Progenitor cell of endocrine pancreas (in vitro differentiated cells): ENCODE measurements at regions not wholly inside any gene's neighbourhood (a gene's known extent, or its start where the extent isn't known, plus 50 kb on each side); places are given as distances from the start of the nearest gene placed in this dataset.

ENCODE experiments used
- DNase-seq: peaks from one replicate; pipeline ENCODE4 v3.0.0; 2021; ENCODE audit warnings: low spot score; ENCODE audit not compliant: unreplicated experiment
- H3K27ac Mint-ChIP-seq: 2 replicates; pipeline ENCODE4 v1.8.0; 2021; ENCODE audit warnings: mild to moderate bottlenecking, moderate library complexity, mixed read lengths
- H3K27me3 Mint-ChIP-seq: 2 replicates; pipeline ENCODE4 v1.8.0; 2021; ENCODE audit warnings: mixed read lengths
- H3K36me3 Mint-ChIP-seq: 2 replicates; pipeline ENCODE4 v1.8.0; 2022; ENCODE audit warnings: mixed read lengths; ENCODE audit not compliant: insufficient read depth
- H3K4me1 Mint-ChIP-seq: 2 replicates; pipeline ENCODE4 v1.8.0; 2021; ENCODE audit warnings: low read depth, mixed read lengths
- H3K4me3 Mint-ChIP-seq: 2 replicates; pipeline ENCODE4 v1.8.0; 2021; ENCODE audit warnings: low read depth, mild to moderate bottlenecking, moderate library complexity, mixed read lengths
- H3K9me3 Mint-ChIP-seq: 2 replicates; pipeline ENCODE4 v1.8.0; 2021; ENCODE audit warnings: low read depth, mixed read lengths
- TF ChIP-seq, protein P1 (sequence below): fragments of 200-600 bp; sonication (generic); IDR thresholded peaks from one replicate; pipeline ENCODE4 v1.5.0; 2021; ENCODE audit warnings: antibody characterized with exemption, mild to moderate bottlenecking; ENCODE audit not compliant: unreplicated experiment

DNA sequence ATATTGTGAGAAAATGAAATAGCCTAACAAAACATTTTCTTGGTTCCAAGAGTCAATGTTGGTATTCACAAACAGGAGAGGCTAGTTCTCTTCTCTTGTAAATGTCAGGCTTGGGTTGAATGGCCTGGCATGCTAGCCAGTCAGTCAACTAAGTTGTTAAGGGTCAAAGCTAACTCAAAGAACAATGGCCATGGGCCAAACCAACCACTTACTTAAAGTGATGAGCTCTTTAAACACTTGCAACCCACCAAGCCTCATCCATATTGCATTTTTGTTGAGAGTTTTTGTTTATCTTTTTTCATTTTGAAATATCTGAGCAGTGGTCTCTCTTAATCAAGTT, 394.5 kb downstream of the RAB28 start:
- Mint-ChIP-seq H3K4me3 (no peak overlapping the region), H3K27me3 (no peaks in the 10 kb centered on the region), H3K27ac (no peak overlapping the region), H3K9me3 (no peaks in the 10 kb centered on the region), H3K36me3 (no peaks in the 10 kb centered on the region), H3K4me1 (no peaks in the 10 kb centered on the region)
- TF ChIP-seq, protein P1, sequence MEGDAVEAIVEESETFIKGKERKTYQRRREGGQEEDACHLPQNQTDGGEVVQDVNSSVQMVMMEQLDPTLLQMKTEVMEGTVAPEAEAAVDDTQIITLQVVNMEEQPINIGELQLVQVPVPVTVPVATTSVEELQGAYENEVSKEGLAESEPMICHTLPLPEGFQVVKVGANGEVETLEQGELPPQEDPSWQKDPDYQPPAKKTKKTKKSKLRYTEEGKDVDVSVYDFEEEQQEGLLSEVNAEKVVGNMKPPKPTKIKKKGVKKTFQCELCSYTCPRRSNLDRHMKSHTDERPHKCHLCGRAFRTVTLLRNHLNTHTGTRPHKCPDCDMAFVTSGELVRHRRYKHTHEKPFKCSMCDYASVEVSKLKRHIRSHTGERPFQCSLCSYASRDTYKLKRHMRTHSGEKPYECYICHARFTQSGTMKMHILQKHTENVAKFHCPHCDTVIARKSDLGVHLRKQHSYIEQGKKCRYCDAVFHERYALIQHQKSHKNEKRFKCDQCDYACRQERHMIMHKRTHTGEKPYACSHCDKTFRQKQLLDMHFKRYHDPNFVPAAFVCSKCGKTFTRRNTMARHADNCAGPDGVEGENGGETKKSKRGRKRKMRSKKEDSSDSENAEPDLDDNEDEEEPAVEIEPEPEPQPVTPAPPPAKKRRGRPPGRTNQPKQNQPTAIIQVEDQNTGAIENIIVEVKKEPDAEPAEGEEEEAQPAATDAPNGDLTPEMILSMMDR = no peak
- no peak for DNase-seq

DNA sequence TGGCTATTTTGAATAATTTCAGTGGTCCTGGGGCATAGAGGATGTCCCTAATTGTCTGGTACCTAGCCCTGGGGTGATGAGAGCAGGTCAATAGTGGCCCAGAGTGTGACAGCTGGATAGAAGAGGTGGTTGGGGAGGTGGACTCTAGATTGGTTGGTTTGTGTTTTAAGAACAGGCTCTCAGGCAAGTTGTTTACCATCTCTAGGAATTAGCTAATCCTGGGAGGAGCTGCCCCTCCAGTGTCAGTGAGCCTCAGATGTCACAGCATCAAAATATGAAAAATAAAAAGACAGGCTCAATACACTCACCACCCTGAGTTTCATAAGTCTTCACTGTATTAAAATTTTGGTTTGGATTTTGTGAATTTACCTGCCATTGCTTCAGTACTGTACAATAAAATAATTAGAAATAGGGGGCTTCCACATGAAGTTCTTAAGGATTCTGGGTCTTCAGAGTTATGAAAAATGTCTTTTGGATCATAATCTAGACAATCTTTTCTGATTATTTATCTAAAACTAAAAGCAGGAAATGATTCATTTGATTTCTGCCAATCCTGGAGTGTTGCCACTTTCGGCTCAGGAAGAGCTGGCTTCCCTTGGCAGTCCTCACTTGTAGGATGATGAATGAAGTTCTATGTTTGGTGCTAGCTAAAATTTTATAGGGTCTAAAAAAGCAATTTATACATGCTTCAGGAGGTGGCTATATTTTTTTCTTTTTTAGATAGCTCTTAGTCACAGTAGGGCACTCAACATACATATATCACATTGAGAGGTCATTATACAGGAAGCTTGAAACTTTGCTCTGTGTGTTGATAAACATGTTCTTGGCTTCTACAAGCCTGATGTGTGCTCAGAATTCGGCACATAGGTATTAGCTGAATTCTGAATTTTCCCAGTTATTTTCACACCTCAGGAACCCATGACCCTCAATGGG, 395.1 kb downstream of the RAB28 start:
- no peaks in the 10 kb centered on the region for H3K36me3 Mint-ChIP-seq
- TF ChIP-seq, protein P1 = no peak

DNA sequence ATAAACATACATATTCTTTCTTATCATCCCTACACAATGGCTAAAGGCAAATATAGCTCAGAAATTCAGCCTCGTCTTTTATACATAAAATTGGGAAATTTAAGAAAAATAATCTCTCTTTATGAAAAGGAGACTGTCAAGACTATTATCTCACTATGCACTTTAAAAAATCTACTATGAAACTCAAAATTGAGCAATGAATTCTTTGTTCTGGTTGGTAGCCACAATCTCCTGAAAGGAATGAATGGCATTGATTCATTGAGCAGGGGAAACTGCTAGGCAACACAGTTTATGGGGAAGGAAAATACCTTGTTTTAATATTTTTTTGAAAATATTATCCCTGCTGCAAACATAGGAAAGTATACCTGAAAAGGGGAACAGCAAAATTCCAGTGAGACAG, 397.1 kb downstream of the RAB28 start:
- Mint-ChIP-seq H3K9me3 (peaks cover 12% of the 10 kb centered on the region), H3K36me3 (peaks cover 4% of the 10 kb centered on the region), H3K4me1 (no peaks in the 10 kb centered on the region), H3K27ac (no peak overlapping the region), H3K4me3 (no peak overlapping the region), H3K27me3 (no peaks in the 10 kb centered on the region)
- TF ChIP-seq, protein P1 = no peak
- no peak for DNase-seq

More for the DNA sequence above, 395.1 kb downstream of the RAB28 start:
- Mint-ChIP-seq H3K4me1 (no peaks in the 10 kb centered on the region), H3K27ac (no peak overlapping the region), H3K27me3 (no peaks in the 10 kb centered on the region), H3K9me3 (no peaks in the 10 kb centered on the region), H3K4me3 (no peak overlapping the region)
- DNase-seq = no peak

DNA sequence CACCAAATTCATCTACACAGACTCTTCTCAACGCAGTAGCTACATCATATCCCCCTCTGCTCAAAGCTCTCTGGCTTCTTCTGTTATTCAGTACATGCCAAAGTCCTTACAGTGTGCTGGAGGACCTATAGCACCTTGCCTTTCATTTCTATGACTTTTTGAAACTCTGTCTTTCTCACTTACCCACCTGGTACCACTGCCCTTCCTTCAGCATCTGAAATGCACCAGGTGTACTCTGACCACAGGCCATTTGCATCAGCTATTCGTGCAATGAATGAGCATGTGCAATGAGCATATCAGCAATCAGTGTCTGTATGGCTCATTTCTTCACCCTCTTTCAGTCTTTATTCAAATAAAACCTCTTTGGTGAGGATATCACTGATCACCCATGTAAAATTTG, 399.9 kb downstream of the RAB28 start:
- TF ChIP-seq, protein P1 = no peak
- Mint-ChIP-seq H3K36me3 (peaks cover 8% of the 10 kb centered on the region), H3K27me3 (no peaks in the 10 kb centered on the region), H3K27ac (no peak overlapping the region), H3K4me3 (no peak overlapping the region), H3K9me3 (peaks cover 29% of the 10 kb centered on the region), H3K4me1 (no peaks in the 10 kb centered on the region)
- DNase-seq = no peak

DNA sequence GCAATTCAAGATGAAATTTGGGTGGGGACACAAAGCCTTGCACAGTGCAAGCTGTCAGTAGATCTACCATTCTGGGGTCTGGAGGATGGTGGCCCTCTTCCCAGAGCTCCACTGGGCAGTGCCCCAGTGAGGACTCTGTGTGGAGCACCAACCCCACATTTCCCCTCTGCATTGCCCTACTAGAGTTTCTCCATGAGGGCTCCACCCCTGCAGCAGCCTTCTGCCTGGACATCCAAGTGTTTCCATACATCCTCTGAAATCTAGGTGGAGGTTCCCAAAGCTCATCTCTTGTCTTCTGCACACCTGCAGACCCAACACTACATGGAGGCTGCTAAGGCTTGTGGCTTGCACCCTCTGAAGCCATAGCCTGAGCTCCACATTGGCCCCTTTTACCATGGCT, 402.3 kb downstream of the RAB28 start:
- Mint-ChIP-seq H3K27me3 (no peaks in the 10 kb centered on the region), H3K4me1 (no peaks in the 10 kb centered on the region), H3K4me3 (no peak overlapping the region), H3K36me3 (peaks cover 8% of the 10 kb centered on the region), H3K27ac (no peak overlapping the region), H3K9me3 (peaks cover 29% of the 10 kb centered on the region)
- TF ChIP-seq, protein P1 = no peak
- DNase-seq = no peak
